Amniotic stem cell (primary cell): ENCODE measurements at regions not wholly inside any gene's neighbourhood (a gene's known extent, or its start where the extent isn't known, plus 50 kb on each side); places are given as distances from the start of the nearest gene placed in this dataset.
"Not testable (repeated sequence)": the region's sequence is repeated elsewhere in the genome, so short reads cannot be mapped to it uniquely, and the experiment has no call there.

Source experiments
- DNase-seq: peaks from one replicate; lab custom pipeline; 2025; lab: John Stamatoyannopoulos, UW

DNA sequence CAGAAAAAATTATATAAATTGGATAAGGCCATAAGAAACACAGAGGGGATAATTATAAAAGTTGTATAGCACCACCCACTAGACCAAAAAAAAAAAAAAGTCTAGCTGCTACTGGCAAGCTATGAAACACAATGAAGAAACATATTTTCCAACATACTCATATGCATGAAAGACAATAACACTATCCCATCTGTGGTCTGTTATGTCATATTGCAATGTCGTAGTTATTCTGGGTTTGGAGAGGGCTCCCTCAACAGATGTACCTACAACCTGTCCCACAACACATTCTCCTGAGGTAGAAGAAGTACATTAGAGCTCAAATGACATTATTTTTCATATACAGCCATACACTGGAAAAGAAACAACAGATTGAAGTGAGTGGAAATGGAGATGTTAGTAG lies 517.6 kb upstream of the ADGRL4 start:
- DNase-seq, result no peak

DNA sequence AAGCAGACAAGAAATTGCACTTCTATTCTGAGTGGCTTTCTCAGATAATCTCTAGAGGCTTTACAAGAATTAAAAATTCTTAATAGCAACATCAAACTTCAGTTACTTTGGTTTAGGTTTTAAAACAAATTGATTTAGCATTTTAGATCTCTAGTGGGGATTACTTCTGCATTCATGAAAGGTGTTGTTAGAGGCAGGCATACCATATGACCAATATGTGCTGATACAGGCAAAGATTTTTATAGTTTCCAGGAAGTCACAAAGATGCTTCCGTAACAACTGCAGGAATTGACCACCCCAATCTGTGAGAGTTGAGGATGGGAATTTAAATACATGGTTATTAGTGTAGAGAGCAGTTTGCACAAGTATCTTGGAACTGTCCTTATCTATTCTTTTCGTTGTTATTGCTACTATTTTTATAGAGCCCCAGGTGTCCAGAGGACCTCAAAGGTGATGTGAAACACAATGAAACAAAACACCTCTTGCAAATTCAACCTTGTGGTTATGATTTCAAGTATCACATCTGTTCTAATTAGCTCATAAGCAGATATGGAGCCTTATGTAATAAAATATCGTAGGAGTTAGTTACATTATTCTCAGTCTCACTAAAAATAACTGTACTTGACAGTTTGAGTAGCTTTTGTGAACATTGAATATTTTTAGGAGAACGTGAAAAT lies 512.7 kb upstream of the ADGRL4 start:
- no peak for DNase-seq

DNA sequence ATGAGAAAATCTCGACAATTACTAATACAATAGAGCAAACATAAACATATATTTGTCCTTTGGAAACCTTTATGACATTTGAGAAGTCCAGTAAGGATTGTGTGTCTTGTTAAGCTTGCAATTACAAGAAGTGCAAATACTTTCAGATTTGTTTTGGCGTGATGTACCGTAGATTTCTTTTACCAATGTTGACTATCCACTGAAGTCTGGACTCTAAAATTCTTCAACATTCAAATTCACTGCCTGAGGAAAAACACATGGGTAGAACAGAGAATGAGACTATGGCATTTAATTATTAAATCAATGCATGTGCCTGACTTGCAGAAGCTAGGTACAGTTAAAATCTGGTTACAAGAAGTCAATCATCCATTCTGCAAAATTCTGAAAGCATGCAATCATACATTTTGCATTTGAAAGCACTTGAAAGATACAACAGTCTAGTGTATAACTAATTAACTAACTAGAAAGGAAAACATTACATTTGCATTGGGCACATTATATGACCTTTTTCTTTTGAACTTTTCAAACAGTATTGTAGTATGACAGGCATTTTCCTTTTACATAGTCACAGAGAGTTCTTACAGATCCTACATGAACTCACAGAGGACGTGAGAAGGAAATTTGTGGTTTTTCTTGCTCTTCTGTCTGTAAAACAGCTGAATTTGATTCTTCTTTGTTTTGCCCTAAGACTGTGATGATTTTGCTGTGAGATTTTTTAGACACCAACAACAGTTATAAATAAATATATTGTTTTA lies 511.1 kb upstream of the ADGRL4 start:
- DNase-seq, result no peak

DNA sequence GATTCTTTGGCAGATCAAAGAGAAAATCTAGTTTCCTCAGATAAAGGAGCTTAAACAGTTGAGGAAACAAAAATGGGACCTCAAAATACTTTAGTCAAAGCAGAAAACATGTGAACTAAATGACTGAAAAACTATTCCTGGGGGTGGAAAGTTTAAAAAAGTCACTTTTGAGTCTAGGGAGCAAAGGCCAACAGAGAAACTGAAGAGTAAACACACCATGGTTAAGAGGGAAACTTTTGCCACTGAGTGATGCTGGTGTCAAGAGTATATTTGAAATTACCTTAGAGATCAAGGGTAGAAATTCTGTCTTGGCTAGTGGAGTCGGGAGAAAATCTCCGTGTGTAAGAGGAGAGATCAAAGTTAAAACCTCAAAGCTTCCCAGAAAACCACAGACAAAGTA lies 501.2 kb upstream of the ADGRL4 start:
- DNase-seq, result no peak

DNA sequence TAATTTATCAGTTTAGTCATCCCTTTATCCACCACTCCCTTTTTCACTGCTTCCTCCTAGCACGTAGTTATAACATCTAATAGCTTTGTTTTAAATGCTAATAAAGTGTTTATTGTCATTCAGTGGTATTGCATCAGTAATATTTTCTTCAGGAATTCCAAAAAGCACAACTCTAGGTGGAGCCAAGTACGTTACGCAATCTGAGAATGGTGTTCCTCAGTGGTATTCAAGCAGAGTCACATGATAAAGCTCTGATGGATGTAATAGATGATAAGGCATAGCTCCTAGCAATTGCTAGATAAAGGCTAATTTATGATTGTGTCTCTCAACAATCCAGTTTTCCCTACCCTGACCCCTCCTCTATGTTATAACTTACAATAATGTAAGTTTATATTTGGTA lies 494.6 kb upstream of the ADGRL4 start:
- no peak for DNase-seq

DNA sequence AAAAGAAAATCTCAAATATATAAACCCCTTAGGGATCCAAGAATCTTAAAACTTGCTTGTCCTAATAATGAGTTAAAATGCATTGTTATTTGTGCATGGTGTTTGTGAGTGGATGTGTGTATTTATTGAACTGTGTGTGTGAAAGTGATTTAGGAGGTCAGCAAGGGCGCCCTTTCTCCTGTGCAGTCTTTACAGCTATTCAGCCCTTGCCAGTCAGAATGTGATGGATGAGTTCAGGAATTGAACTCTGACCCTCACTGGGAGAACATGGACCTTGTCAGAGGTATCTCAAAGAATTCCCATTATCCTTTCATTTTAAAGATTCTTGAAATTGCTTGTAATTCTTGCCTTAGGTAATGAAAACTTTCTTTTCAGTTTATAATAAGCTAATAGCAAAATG lies 493.0 kb upstream of the ADGRL4 start:
- DNase-seq, result no peak

DNA sequence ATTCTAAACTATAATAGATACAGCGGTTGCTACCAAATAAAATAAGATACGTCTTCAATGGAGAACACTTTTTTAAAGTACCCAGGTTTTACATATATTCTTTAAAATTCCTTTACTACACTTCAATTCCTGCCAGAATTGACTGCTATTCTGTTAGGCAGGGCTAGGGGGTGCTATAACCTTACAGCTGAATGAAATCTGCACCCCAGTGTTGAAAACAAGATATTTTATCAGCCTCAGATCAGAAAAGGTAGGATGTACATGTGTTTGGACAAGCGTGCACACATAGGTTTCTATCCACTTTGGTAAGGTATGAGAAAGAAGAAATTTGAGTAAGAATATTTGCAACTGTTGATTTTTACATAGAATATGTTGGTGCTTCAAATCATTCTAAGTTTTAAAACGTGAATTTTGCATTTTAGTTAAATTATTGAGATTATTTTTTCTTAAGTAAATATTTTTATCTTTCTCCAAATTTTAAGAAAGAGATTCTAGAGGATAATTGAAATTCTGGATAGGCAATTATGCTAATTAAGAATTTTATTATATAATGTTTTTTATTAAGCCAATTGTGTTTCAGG lies 490.8 kb upstream of the ADGRL4 start:
- DNase-seq, result peak; percentile 26

DNA sequence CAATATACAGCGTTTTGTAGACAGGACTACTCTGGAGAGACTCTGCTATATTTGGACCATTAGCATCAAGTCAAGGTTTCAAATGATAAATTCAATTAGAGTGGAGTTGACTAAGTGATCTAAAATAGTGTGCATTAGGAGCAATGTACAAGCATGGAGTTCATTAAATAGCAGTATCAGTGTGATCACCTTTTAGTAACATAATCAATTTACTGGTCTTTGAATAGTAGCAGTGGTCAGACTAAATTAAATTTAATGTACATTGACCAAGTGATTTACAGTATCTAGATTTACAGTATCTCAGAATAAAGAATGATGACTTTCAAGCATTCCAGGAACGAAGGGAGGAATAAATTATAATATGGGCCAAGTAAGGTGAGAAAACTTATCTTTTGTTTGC lies 489.6 kb upstream of the ADGRL4 start:
- DNase-seq, result no peak

DNA sequence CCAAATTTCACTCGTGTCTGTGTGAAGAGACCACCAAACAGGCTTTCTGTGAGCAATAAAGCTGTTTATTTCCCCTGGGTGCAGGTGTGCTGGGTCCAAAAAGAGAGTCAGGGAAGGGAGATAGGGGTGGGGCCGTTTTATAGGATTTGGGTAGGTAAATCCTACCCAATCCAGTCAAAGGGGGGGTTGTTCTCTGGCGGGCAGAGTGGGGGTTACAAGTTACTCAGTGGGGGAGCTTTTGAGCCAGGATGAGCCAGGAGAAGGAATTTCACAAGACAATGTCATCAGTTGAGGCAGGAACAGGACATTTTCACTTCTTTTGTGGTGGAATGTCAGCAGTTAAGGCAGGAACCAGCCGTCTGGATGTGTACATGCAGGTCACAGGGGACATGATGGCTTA lies 487.2 kb upstream of the ADGRL4 start:
- DNase-seq, result not testable (repeated sequence)

DNA sequence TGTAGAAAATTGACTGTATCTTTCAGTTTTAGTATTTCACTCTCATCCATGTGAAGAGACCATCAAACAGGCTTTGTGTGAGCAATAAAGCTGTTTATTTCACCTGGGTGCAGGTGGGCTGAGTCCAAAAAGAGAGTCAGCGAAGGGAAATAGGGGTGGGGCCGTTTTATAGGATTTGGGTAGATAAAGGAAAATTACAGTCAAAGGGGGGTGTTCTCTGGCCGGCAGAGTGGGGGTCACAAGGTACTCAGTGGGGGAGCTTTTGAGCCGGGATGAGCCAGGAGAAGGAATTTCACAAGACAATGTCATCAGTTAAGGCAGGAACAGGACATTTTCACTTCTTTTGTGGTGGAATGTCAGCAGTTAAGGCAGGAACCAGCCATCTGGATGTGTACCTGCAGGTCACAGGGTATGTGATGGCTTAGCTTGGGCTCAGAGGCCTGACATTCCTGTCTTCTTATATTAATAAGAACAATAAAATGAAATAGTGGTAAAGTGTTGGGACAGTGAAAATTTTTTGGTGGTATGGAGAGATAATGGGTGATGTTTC lies 482.1 kb upstream of the ADGRL4 start:
- DNase-seq, result not testable (repeated sequence)

DNA sequence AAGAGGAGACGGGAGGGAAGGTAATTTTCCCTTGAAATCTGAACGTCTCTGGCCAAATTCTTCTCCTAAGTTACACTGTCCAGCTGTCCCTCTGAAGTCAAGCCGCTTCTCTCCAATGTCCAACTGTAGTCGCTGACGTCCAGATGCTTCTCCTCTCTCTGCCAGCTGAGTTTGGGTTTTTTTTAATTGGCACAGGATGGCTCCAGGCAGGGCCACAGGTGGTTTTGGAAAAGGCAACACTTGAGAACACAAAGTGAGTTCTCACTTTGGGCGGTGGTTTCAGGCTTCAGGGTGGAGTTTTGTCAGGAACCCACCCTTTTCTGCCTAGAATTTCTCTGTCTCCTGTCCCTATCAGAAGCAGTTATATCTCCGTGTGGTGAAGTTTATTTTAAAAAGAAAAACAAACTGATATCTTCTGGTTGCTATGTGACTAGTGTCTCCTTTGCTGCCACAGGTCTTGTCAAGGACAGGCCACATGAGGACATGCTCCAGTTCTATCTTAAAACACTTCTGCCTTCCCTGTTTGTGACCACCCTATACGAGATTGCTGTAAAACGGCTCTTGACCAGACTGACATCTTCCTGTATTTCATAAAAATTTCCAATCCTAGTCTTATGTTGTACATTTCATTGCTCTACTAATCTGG lies 472.3 kb upstream of the ADGRL4 start:
- DNase-seq, result no peak

DNA sequence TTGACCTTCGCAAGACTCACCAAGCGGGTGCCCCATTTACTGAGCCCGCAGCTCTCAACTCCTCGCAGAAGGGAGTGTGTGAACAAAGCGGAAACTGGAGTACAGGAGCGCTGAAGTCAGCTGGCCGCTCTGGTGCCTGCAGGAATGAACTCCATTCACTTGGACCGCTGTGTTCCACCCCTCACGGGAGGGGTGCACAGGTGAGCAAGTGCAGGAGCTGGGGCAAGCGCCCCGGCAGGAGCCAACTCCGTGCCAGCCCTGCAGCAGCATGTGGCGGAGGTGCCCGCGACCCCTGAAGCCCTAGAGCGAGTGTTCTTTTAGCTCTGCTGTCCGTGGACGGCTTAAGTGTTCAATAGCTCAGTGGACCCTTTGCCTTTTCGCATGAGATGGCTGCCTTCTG lies 471.6 kb upstream of the ADGRL4 start:
- DNase-seq, result no peak

DNA sequence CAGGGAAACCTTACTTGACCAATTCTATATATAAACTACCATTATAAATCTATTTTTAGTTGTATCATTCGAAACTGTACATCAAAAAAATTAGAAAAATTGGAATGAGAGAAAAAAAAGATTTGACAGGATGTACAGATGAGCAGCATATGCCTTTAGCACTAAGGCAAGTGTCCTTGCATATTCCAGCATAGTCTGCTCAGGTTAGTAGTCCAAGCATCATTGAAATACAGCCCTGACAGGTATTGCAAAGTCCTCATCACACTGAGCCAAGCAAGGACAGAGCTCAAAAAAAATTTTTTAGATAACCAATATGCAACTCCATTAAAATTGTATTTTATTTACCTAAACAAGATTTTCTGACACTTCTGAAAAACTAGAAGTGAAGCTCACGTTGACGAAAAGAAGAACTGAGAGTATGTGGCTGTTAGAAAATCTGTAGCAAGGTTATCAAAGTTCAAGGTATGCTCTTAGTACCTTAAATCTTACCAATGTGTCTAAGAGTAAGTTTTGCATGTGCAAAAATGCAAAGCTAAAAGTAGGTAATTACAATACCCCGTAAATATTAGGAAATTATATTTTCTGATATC lies 465.6 kb upstream of the ADGRL4 start:
- DNase-seq, result no peak

DNA sequence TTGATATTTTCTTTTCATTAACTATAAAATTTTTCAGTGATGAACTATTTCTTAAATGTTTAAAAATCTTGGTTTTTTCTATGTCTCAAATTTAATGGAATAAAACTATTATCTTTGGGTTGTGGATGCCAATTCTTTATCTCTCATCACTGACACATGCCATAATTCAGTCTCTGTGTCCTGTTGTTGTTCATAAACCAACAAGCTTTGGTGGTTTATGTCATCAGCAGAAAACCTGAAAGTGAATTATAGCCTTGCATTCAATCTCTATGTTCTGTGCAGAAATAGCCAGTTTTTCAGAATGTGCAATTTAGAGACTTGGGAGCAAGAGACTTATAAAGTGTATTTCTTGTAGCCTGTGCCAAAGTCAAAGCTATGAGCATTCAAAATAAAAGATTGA lies 462.6 kb upstream of the ADGRL4 start:
- DNase-seq, result no peak

DNA sequence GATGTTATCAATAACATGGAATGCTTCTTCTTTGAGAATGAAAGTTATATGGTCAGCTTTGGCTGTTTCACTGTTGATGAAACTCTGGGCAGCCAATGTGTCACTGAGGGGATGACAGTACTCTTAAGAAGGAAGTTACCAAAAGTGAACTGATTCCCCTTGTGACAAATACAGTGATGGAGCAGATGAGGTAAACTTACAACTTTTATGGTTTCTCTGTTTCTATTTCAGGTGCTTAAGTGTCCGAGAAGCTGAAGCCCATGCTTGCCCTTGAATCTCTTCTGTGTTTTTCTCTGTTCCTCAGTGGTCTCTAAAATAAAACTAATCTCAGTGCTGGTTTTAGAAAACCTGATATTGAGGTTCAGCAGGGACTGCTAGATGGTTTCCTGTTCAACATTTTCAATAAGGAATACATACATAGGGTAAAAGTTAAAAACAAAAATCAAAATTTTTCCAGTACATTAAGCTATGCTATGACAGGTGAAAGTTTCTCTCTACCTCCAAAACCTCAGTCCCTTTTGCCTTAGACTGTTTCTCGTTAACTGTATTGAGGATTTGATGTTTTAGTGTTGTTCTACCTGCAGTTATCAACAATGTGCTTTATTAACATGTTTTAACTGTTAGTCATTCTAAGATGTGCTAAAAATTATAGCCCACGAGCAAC lies 454.4 kb upstream of the ADGRL4 start:
- no peak for DNase-seq

DNA sequence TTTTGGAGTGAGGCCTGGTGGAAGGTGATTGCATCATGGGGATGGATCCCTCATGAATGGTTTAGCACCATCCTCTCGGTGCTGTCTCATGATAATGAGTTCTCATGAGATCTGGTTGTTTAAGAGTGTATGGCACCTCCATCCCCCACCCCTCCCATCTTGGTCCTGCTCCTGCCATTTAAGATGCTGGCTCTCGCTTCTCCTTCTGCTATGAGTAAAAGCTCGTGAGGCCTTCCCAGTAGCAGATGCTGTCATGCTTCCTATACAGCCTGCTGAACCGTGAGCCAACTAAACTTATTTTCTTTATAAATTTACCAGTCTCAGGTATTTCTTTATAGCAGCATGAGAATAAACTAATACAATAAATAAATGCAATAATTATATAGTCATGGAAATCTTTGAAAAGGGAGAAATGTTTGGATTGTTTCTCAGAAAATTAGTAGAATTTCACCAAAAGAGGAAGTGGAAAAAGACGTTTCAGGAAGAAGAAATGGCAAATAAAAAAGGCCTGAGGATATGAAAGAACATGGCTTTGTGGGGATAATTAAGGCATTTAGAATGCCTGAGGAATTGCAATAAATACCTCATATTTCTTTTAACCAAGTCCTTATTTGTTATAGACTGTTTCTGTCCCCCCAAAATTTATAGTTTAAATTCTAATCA lies 451.2 kb upstream of the ADGRL4 start:
- no peak for DNase-seq

DNA sequence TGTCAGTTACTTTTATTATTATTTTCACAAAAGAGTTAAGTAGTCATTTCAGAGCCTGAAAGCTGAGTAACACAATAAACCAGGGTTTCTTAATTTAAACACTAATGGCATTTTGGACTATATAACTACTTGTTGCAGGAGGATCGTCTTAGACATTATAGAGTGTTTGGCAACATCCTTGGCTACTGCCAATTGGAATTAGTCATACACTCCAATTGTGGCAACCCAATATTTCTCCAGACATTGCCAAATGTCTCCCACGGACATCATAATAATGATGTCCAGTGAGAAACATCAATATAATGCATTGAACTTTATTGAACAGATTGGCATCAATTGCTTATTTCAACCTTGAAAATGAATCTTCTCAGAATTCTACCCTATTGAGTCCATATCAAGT lies 441.9 kb upstream of the ADGRL4 start:
- no peak for DNase-seq

DNA sequence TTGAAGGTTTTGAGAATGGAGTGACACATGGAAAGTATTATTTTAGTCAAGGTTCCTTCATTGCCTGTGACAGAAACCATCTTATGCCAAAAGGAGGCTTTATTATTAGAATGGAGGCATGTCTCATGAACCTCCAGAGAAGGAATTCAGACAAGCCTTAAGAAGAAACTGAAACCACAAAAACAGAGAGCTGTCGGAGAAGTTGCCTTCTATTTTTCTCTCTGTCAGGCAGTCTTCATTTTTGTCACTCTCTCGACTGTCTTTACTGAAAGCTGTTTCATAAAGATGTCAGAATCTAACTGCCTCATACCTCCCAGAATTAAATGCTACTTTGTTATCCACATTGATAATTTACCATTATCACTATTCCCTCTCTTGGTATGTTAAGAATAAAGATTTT lies 434.7 kb upstream of the ADGRL4 start:
- no peak for DNase-seq

DNA sequence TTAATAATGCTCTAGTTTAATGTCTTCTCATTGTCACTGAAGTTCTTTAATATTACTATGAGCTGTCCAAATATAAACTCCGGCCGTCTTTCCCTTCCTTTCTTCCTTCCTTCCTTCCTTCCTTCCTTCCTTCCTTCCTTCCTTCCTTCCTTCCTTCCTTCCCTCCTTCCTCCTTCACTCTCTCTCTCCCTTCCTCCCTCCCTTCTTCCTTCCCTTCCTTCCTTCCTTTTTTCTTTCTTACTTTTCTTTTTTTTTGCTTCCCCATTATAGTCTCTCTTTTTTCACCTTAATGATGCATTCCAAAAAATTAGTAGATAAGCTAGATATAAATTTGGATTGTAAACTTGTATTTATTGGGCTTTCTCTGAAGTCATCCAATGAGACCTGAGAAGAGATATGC lies 431.0 kb upstream of the ADGRL4 start:
- DNase-seq, result no peak

DNA sequence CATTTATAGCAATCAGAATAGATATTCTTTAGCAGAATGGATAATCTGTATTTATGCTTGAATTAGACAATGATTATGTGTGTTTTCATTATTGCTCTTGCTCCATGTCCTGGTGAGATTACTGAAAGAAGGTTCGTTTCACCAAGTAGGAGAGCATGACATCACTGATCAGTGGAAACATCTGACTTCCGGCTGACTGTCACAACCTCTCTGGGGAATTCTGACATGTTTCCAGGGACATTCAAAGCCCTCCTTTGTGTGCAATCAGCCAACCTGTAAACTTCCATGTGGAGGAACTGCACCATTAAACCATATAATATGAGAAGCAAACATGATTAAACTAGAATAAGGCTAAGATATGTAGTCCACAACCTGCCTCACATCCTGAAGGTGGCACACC lies 424.8 kb upstream of the ADGRL4 start:
- DNase-seq, result no peak

DNA sequence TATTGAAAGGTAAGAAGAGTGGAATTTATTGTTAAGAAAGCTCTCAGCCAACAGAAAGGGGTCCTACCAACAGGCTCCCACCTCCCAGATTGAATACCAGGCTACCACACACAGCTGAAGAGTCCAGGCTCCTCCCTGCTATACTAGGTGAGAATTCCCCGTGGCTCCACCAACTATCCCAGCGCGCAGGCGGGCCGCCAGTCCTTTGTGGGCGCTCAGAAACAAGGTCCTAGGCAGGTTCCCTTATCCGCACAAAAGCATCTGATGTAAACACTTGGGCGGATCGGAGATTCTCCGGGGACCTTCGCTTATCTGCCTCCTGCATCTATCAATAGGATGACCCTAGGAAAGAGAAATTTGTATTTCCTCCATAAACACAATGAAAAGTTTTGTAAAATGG lies 423.9 kb upstream of the ADGRL4 start:
- DNase-seq, result no peak
